Left cardiac atrium (tissue), 4 donors: ENCODE measurements at regions not wholly inside any gene's neighbourhood (a gene's known extent, or its start where the extent isn't known, plus 50 kb on each side); places are given as distances from the start of the nearest gene placed in this dataset.
A peak's percentile ranks its signal among the peaks of the same experiment; 100 is the strongest.
"Not testable (repeated sequence)": the region's sequence is repeated elsewhere in the genome, so short reads cannot be mapped to it uniquely, and the experiment has no call there.

Experiments
- ATAC-seq, 2 donors: fragments of 200-7000 bp; cut with Tn5 transposase; one replicate each; pipeline ENCODE4 v1.9.1; 2020; ENCODE audit warnings: mild to moderate bottlenecking in 2 of 2, moderate library complexity in 2 of 2
- DNase-seq: peaks from one replicate; pipeline ENCODE4 v3.0.0-alpha.2; 2020
- intact Hi-C, 2 donors: fragments of 100-400 bp; cut with DNase I; formaldehyde crosslinking; loops; one replicate each; pipeline versions ENCODE4 v1.14.1 to v1.15.1; 2022 to 2023
- donor health status: DM: no; HTN: yes; CAD: no.
- donor health status: DM: no; HTN: yes; CAD: no; lungs with severe emphysema.
- donor health status: DM: yes; HTN: yes; CAD: no.
- donor health status: Dilated cardiomyopathy.

DNA sequence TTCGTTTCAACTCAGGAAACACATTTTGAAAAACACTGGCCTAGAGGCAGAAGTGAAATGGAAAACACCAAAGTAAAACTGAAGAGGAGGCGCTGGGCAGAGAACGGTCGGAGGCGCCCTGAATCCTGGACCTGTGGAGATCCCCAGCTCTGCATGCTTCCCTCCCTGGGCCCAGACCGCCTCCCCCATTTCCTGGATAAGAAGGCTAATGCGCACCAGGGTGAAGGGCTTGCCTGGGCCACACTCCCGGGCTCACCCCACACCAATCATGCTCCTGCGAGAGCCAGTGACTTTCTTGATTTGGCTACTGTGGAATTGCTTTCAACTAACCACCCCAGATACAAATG lies 167.1 kb downstream of the CRYBB2 start:
- intact Hi-C loops, result no loop called here
- no peak for ATAC-seq

DNA sequence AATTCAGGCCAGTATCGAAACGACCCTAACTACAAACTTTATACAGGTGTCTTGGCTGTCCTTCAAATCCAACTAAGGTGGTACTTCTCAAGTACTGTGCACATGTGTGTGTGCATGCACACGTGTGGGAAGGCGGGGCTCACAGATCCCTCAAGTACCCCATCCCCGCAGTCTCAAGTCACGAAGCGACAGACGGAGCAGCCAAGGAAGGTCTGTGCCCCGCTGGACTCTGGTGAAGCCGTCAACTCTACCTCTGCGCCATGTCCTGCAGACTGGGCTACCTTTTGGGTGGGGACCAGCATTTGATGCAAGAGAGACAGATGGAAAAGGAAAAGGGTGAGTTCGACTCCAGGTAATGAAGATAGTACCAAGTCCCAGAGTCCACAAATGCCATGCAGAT lies 169.0 kb downstream of the CRYBB2 start:
- DNase-seq, result no peak
- intact Hi-C loops, result no loop called here
- no peak for ATAC-seq

More for the DNA sequence above, 167.1 kb downstream of the CRYBB2 start:
- no peak for DNase-seq

DNA sequence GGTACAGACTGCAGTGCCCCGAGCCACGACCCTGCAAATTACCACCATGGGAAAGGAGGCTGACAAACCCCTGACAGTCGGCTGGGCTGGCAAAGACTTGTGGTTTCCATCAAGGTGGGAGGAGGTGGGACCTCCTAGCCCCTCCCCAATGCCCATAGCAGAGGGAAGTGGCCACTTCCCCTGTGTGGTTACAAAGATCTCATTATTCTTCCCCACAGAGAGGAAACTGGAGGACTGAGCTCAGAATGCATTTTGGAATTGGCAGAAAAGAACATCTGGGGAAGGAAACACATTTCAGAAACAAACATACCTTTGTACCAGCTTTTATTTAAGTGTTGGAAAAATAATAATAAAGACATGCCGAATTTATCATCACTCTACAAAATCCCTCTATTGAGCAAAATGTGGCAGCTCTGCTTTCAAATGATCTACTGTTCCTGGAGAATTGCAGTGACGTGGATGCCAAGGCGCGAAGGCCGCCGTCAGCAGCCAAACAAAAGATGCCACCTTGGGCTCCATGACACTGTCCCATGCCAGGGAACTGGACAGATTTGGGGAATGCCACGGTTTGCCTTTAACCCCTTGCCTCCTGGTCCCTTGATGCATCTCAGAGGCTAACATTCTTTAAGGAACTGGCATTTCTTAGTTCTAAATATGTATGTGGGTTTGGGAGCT lies 169.6 kb downstream of the CRYBB2 start:
- intact Hi-C loops, result no loop called here
- DNase-seq (no peak), ATAC-seq (no peak)

DNA sequence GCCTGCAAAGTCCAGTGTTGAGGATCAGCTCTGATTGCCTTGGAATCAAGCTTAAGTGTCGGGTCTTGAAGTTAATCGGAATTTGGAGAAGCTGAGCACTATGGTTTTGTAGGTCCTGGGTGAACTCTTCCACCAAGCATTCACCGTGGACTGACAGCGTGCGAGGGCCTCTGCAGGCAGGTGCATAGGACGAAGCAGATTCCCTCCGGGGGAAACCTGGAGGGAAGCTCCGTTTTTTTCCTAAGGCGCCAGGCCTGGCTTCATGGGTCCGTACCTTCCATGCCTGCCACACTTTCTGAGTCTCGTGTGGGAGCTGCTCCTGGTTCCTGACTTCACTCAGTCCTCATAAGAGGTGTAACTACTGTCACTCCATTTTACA lies 170.1 kb downstream of the CRYBB2 start:
- DNase-seq, result no peak
- intact Hi-C loops, result no loop called here
- no peak for ATAC-seq

DNA sequence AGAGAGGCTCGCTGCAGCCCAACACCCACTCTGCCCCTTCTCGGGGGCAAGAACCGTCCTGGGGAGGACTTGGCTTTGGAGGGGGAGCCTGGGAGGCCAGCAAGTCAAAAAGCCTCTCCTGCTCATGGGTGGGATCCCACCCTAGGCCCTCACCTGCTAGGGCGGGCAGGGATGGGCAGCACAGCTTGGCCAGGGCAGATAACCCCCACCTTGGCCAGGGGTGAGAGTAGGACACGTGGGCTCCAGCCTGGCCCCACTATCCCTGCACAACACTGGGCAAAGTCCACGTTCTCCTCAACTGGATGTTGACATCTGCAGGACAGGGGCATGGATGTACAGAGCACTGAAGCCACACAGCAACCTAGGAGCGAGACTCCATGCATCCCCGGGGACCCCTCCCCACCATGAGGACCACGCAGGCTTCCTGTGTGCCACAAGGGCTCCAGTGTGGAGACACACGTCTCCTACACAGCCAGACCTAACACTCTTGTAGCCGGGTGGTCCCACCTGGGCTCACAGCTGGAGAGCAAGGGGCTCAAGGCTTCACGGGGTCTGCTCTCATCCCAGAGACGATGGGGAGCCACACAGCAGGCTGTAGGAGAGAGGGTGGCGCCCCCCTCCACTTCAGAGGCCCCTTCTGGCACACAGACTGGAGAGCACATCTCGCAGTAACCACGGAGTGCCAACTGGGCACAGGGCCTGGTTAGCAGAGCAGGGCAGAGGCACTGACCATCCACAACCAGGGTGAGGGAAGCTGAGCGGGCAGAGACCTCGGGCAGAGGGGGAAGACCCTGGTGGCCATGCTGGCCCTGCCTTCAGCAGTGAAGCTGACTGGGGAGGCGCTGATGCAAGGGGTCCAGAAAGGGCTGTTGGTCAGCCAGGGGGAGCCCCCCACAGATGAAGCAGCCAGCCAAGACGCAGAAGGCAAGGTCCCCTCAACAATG lies 171.1 kb downstream of the CRYBB2 start:
- intact Hi-C loops, result no loop called here
- ATAC-seq, result peak; percentile 17 to 64
- no peak for DNase-seq

DNA sequence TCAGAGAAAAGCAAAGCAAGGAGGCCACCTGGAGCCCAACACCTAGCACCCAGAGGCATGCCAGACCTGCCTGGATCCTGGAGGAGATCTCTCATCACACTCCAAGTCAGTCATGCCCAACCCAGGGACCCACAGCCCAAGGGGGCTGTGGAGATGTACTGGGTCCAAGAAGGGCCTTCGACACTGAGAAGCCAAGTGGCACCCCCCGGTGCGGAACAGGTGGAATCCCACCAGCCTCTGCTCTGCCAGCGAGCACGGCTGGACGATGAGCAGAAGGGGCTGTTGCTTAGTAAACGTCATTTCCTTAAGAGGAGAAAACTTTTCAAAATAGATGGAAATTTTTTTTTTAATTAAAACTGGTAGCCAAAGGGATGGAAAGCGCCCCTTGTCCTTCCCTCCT lies 171.9 kb upstream of the GRK3 start:
- ATAC-seq (no peak), DNase-seq (no peak)
- intact Hi-C loops, result no loop called here

DNA sequence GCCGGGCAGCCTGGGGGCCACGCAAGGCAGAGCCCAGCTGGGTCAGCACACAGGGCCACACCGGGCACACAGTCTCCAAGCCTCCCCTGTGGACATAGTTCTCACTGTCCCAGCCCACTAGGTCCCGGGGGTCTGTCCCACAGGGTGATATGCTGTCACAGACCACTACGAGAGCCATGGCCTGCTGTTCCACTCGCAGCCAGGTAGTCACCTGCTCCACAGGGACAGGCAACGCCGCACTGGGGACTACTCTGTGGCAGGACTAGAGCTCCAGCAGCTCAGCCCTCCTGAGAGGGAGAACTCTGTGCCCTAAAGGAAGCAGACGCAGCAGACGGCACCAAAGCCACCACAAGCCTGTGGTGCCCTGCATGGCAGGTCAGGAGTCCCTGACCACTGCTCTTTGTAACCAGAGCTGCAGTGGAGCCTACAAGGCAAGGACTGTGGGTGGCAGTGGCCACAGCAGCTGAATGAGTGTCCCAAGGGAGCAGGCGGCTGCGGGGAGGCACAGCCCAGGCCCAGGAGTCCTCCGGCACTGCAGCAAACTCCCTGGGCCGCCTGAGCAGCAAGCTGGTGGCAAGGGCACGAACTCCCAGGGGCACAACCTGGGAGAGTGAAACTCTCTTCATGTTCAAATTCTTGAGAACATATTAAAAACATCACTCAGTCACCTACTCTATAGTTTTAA lies 171.2 kb upstream of the GRK3 start:
- intact Hi-C loops, result no loop called here
- ATAC-seq, result no peak
- DNase-seq, result no peak

DNA sequence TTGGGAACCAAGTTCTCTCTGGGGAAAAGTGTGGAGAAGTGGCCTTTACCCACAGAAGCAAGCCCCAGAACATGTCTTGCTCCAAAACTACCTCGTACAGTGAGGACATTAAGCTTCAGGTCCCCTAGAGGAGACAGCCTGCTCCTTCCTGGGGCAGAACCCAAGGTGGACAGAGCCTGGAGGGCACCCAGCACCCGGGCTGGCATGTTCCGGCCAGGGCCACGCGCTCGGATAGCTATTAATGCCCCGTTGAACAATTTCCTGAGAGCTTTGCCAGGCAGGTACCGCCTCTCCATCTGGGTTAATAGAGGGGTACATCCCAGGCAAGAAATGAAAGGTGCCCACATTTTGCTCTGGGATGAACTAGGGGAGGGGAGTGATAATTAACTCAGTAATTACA lies 169.0 kb upstream of the GRK3 start:
- ATAC-seq (no peak), DNase-seq (no peak)
- intact Hi-C loops, result no loop called here

DNA sequence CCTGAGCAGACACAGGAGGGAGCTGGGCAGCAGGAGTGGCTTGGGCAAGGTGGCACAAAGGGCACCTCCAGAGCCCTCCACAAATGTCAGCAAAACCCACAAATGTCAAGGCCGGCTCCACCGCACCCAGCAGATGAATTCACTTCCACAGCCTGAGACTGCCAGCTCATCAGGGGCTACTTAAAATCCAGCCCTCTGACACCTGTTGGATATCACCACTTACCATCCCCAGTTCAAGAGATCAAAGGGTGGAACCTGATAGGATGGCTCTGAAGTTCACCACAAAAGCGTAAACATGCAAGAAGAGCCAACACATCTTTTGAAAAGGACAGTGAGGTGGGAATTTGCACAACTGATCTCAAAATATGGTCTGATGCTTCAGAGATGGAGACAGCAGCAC lies 168.6 kb upstream of the GRK3 start:
- no peak for DNase-seq
- intact Hi-C loops, result no loop called here
- ATAC-seq, result no peak

DNA sequence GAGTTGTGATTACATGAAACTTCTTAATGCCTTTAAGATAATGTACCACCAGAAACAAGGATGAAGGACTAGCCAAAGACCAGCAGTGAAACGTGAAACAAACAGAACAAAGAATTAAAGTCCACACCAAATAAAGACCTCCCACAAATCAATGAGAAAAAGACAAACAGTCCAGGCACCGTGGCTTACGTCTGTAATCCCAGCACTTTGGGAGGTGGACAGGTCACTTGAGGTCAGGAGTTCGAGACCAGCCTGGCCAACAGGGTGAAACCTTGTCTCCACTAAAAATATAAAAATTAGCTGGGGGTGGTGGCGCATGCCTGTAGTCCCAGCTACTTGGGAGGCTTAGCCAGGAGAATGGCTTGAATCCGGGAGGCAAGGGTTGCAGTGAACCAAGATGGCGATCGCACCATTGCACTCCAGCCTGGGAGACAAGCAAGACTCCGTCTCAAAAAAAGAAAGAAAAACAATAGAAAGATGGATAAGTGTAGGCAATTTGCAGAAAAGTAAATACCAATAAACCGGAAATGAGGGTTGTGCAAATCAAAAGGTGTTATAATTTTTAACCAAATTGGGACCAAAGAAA lies 167.8 kb upstream of the GRK3 start:
- ATAC-seq, result no peak
- intact Hi-C loops, result no loop called here
- no peak for DNase-seq

DNA sequence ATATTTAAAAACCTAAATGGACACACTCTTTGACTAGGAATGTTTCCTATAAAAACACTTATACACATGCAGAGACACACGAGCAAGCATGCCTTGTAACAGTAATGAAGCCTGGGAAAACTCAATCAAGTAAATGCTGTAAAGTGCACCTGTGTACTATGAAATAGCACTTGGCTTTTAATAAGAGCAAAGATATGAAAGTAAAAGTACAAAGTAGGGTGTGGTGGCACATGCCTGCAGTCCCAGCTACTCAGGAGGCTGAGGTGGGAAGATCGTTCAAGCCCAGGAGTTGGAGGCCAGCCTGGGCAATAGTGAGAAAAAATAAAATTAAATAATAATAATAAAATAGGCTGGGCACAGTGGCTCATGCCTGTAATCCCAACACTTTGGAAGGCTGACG lies 166.9 kb upstream of the GRK3 start:
- intact Hi-C loops, result no loop called here
- ATAC-seq (no peak), DNase-seq (no peak)

DNA sequence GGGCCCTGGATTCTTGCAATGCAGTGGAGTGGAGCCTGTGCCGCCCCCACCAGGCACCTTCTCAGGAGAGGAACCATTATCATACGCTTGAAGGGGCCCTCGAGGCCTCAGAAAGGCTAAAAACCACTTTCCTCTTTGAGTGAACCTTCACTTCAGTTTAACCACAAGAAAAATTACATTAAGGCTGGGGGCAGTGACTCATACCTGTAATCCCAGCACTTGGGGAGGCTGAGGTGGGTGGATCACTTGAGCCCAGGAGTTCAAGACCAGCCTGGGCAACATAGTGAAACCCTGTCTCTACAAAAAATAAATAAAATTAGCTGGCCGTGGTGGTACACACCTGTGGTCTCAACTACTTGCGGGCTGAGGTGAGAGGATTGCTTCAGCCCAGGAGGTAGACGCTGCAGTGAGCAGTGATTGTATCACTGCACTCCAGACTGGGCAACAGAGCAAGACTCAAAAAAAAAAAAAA lies 165.8 kb upstream of the GRK3 start:
- DNase-seq, result not testable (repeated sequence)

DNA sequence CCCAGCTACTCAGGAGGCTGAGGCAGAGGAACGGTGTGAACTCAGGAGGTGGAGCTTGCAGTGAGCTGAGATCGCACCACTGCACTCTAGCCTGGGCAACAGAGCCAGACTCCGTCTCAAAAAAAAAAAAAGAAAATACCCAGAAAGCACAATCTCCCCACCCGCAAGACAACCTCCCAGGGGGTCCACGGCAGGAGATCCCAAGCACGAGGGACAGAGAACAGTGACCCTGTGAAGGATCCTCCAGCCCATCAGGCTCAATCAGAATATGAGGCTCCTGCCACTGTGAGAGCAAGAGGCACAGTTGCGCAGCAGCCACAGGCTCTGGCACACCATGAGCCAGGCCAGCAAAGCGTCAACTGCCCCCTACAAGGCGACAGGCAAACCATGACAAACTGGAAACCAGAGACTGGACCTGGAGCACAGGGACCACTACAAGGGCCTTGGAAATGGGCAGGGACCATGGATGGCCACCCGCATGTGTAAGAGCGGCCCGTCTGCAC lies 164.8 kb upstream of the GRK3 start:
- no peak for DNase-seq
- ATAC-seq, result no peak
- intact Hi-C loops, result no loop called here

More for the DNA sequence above, 165.8 kb upstream of the GRK3 start:
- ATAC-seq, intact Hi-C loops: not testable (repeated sequence)

DNA sequence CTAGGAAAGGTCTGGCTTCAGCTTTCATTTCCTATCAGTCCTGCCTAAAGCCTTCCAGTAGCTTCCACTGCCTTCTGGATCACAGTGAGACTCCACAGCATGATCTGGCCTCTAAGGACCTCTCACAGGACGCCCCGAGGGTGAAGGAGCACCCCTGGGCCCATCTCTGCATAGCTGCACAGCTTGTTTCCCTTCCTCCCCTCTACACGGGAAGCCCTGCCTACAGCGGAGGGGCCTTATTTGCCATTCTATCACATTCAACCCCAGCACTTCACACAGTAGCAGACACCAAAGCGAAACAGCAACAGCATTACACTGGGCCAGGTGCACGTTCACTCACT lies 162.3 kb upstream of the GRK3 start:
- no peak for DNase-seq
- intact Hi-C loops, result no loop called here
- no peak for ATAC-seq

DNA sequence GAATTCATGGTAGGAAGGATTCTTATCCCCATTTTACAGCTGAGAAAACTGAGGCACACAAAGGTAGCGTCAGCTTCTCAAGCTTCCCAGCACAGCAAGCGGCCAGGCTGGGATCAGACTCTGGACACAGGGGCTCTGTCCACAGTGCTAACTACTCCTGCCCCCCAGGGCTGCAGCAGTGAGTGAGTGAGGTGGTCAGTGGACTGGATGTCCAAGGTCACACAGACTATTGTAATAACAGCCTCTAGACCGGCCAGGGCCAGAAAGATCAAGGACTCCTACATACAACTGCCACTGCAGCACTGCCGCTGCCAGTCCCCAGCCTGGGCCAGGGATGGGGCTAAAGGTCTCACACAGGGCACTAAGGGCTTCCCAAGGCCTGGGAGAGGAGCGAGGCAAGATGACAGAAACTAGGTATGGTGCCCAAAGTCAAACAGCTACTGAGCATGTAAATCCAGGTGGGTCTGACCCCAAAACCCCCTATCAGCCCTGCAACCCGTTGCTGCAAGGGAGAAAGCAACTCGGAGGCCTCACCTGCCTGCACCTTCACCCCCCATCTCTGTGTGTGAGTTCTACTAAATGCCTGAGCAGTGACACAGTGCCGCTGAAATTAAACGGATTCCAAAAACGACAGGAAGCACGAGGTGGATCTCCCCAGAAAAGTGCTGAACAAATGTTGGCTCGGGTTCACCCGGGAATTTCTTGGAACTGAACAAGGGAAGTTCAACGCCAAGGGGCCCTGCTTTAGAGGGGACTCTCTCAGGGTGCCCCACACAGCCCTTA lies 161.8 kb upstream of the GRK3 start:
- no peak for DNase-seq
- intact Hi-C loops, result no loop called here
- peak in 1 of 2 donors; percentile 17 for ATAC-seq

DNA sequence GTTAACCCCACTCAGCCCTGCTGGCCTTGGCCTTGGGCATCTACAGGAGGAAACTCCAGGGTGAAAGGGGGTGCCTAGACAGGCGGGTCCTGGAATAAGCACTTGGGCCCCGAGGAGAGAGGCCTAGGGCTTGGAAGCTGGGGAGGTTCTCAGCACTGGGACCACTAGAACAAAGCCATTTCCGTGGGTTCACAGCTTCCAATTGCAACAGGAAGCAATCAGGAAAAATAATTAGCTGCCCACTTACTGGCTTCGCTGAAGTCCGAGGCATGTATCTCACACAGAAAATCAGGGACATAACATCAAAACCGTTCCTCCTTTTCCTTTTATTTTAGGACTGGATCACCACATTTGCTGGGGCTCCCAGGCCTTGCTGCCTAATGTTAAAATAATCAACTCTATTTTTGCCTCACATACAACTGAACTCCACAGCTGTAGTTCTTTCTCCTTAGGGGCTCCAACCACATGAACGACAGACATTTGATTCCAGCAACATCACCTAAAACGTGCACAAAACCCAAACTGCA lies 161.1 kb upstream of the GRK3 start:
- no peak for ATAC-seq
- no peak for DNase-seq
- intact Hi-C loops, result no loop called here

DNA sequence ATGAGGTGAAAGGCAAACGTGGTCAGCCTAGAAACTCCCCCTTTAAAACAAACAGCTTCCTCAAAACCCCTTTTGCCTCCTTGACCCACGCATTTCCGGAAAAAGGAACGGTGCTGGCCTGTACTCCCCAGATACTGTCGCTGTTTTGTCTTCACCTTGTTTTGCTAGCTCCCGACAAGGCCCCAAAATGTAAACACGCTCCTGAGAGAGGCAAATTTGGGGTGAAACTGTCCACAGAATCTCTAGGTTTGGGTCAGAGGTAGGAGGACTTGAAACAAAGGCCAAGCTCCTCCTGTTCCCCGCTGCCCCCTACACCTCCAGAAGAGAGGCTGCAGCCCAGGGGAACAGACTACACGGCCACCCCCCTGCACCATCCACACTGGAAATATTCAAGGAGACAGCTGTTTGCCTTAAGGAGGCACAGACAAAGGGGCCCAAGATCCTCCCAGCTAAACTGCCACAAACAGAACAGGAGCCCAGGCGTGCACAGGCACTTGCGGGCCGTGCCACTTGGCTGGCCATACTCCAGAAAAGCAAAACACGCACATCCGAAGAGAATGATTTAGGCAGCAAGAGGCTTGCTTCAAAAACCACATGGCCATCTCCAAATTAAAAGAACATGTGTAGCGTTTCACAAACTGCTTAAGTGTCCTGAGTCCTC lies 160.5 kb upstream of the GRK3 start:
- intact Hi-C loops, result no loop called here
- ATAC-seq, result peak; percentile 1 to 3
- no peak for DNase-seq

DNA sequence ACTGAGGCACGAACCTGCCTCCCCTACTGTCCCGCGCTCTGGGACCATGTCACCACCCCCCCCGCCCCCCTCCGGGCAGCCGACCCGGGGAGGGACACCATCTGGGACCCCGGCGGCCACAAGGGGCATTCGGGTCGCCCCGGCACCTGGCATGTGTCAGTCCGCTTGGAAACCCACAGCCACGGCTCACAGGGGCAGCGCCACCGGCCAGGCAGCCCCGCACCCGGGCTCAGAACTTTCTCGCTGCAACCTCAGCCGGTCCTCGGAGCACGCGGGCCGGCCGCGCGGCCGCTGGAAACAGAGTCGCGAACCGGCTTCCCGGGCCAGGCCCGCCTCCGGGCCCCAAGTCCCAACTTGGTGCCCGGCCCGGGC lies 159.9 kb upstream of the GRK3 start:
- ATAC-seq (peak in 1 of 2 donors; percentile 9), DNase-seq (no peak)
- intact Hi-C loops, result no loop called here
